Mesodermal cell (in vitro differentiated cells): ENCODE measurements at regions not wholly inside any gene's neighbourhood (a gene's known extent, or its start where the extent isn't known, plus 50 kb on each side); places are given as distances from the start of the nearest gene placed in this dataset.

ENCODE experiments used
- H3K27ac ChIP-seq: 2 replicates; pipeline ENCODE4 v1.7.0; 2013; ENCODE audit warnings: mild to moderate bottlenecking, low read depth, low read length, moderate library complexity; ENCODE audit not compliant: severe bottlenecking
- H3K36me3 ChIP-seq: 2 replicates; pipeline ENCODE4 v1.7.1; 2013; ENCODE audit warnings: mild to moderate bottlenecking, low read length, moderate library complexity; ENCODE audit not compliant: control insufficient read depth, insufficient read depth
- H3K4me1 ChIP-seq: one replicate; pipeline ENCODE4 v1.7.1; 2013; ENCODE audit warnings: mild to moderate bottlenecking, low read length; ENCODE audit not compliant: insufficient read depth, control insufficient read depth, poor library complexity, severe bottlenecking
- H3K4me3 ChIP-seq: 2 replicates; pipeline ENCODE4 v1.7.0; 2013; ENCODE audit warnings: low read length, control low read depth, mild to moderate bottlenecking; ENCODE audit not compliant: insufficient read depth, poor library complexity, severe bottlenecking; ENCODE audit errors: extremely low read depth
- H3K9me3 ChIP-seq: 2 replicates; pipeline ENCODE4 v1.7.1; 2013; ENCODE audit warnings: mild to moderate bottlenecking, low read length, moderate library complexity; ENCODE audit not compliant: control insufficient read depth
- WGBS, 2 experiments: methylation state at CpG; one replicate each; pipeline ENCODE4 v1.1.5; 2013; ENCODE audit warnings: missing lambda C conversion rate in 2 of 2; ENCODE audit not compliant: insufficient coverage in 2 of 2; 5-methylcytosine and 5-hydroxymethylcytosine counted together

- no peak overlapping the region for H3K27ac ChIP-seq
Observed at GRCh38 chr4:115648786-115649185, 535.4 kb upstream of the NDST4 start.

DNA sequence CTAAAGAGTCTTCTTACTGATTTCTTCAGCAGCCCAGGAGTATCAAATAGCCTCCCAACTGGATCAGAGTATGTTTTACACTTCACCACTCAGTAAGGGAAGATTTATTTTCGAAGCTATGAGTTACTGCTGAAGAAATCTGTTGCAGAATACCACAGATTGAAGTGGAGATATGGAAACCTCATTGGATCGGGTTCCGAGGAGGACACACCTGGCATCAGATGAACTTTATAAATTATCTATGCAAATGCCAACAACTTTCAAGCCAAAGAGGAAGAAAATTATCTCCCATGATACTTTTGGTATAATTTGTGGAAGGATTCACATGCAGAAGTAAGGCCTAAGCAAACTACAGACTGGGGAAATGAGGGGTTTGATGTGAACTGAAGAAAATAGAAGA is 515.9 kb upstream of the NDST4 start:
- WGBS, 2 experiments = 100% methylated on average over 1 of the region's 3 CpGs; no CpG with 5 or more reads in 1 of the 2 experiments
- Histone ChIP-seq H3K27ac (no peak overlapping the region), H3K4me1 (no peaks in the 10 kb centered on the region), H3K9me3 (no peaks in the 10 kb centered on the region), H3K4me3 (no peak overlapping the region), H3K36me3 (no peaks in the 10 kb centered on the region)

More at GRCh38 chr4:115648786-115649185, 535.4 kb upstream of the NDST4 start:
- Histone ChIP-seq H3K36me3 (no peaks in the 10 kb centered on the region), H3K4me1 (no peaks in the 10 kb centered on the region), H3K9me3 (no peaks in the 10 kb centered on the region), H3K4me3 (no peak overlapping the region)
- WGBS, 2 experiments = no CpG with 5 or more reads among the region's 1 CpG

- no peaks in the 10 kb centered on the region for H3K4me1 ChIP-seq
- no peaks in the 10 kb centered on the region for H3K36me3 ChIP-seq
- no peak overlapping the region for H3K4me3 ChIP-seq
- H3K9me3 ChIP-seq = no peaks in the 10 kb centered on the region
- no peak overlapping the region for H3K27ac ChIP-seq
- WGBS, 2 experiments = 80% methylated on average over 1 of the region's 2 CpGs; no CpG with 5 or more reads in 1 of the 2 experiments
Observed at GRCh38 chr4:115609631-115610030, 496.2 kb upstream of the NDST4 start.

DNA sequence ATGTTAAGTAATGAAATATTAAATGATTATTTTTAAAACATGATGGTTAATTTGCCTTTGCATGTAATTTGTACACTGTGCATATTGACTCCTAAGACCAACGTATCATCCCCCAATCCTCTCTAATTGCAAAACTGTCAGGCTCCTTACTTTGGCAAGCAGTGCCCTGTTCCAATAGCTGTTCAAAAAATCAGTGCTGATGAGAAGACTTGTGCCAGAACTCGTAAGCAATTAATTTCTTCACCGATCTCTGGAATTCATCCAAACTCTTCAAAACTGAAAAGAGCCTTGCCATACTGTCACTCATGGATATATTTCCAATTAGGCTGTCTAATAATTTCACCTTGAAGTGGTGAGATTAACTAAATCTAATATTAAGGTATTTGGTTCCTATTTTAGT is 493.9 kb upstream of the NDST4 start:
- Histone ChIP-seq H3K27ac (no peak overlapping the region), H3K36me3 (no peaks in the 10 kb centered on the region), H3K4me3 (no peak overlapping the region), H3K4me1 (no peaks in the 10 kb centered on the region), H3K9me3 (no peaks in the 10 kb centered on the region)
- 60 to 83% methylated on average over 1 of the region's 3 CpGs for WGBS, 2 experiments

GRCh38 chr4:115596265-115597001 is 483.0 kb upstream of the NDST4 start:
- Histone ChIP-seq H3K9me3 (no peaks in the 10 kb centered on the region), H3K4me3 (no peak overlapping the region)
- 92 to 97% methylated on average over 3 of the region's 3 CpGs for WGBS, 2 experiments

GRCh38 chr4:115580901-115581300 is 467.5 kb upstream of the NDST4 start:
- Histone ChIP-seq H3K4me1 (no peaks in the 10 kb centered on the region), H3K9me3 (no peaks in the 10 kb centered on the region), H3K27ac (no peak overlapping the region), H3K36me3 (no peaks in the 10 kb centered on the region), H3K4me3 (no peak overlapping the region)

More at GRCh38 chr4:115596265-115597001, 483.0 kb upstream of the NDST4 start:
- Histone ChIP-seq H3K4me1 (no peaks in the 10 kb centered on the region), H3K27ac (no peak overlapping the region), H3K36me3 (no peaks in the 10 kb centered on the region)

- Histone ChIP-seq H3K4me1 (peaks cover 3% of the 10 kb centered on the region), H3K9me3 (no peaks in the 10 kb centered on the region), H3K36me3 (no peaks in the 10 kb centered on the region), H3K27ac (no peak overlapping the region), H3K4me3 (no peak overlapping the region)
- 100% methylated on average over 1 of the region's 1 CpG; no CpG with 5 or more reads in 1 of the 2 experiments for WGBS, 2 experiments
Observed at GRCh38 chr4:115575851-115576250, 462.4 kb upstream of the NDST4 start.

DNA sequence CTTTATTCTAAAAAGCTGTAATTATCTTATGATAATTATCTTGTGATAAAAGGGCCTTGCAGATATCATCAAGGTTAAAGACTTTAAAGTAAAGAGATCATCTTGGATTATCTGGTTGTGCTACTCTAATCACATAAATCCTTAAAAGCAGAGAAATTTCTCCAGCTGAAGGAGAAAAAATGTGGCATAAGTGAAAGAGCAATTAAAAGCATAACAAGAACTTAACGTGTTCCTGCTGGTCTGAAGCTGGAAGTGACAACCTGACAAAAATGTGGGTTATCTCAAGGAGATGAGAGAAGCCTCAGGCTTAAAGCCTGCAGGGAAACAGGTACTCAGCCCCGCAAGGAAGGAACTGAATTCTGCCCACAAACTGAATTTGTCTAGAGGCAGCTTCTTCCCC is 449.1 kb upstream of the NDST4 start:
- H3K36me3 ChIP-seq = no peaks in the 10 kb centered on the region
- 39 to 49% methylated on average over 2 of the region's 2 CpGs for WGBS, 2 experiments
- no peaks in the 10 kb centered on the region for H3K4me1 ChIP-seq
- H3K4me3 ChIP-seq = no peak overlapping the region
- no peaks in the 10 kb centered on the region for H3K9me3 ChIP-seq
- no peak overlapping the region for H3K27ac ChIP-seq

GRCh38 chr4:115548123-115548522 is 434.7 kb upstream of the NDST4 start:
- Histone ChIP-seq H3K4me1 (no peaks in the 10 kb centered on the region), H3K36me3 (no peaks in the 10 kb centered on the region), H3K4me3 (no peak overlapping the region), H3K27ac (no peak overlapping the region), H3K9me3 (no peaks in the 10 kb centered on the region)
- no CpG with 5 or more reads among the region's 2 CpGs for WGBS, 2 experiments

- Histone ChIP-seq H3K36me3 (no peaks in the 10 kb centered on the region), H3K4me3 (no peak overlapping the region), H3K9me3 (no peaks in the 10 kb centered on the region), H3K27ac (no peak overlapping the region), H3K4me1 (no peaks in the 10 kb centered on the region)
- no CpG with 5 or more reads among the region's 2 CpGs for WGBS, 2 experiments
Observed at GRCh38 chr4:115537387-115537786, 424.0 kb upstream of the NDST4 start.

DNA sequence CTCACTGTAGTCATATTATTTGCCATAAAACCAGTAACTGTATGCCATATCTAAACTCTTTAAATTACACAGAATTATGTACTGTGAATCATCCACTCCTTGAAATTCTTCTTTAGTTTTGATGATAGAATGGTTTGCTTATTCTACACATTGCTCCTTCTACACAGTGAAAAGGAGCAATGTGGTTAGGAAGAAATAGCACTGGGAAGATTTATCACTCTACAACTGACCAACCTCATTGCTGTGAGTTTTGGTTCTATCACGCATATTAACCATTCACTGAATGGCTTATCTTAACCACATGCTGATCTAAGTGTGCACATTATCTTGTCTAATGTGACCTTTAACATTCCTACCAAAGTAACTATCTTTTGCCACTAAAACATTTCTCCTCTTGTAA is 415.7 kb upstream of the NDST4 start:
- no peak overlapping the region for H3K27ac ChIP-seq
- no peaks in the 10 kb centered on the region for H3K9me3 ChIP-seq
- 17 to 83% methylated on average over 1 of the region's 1 CpG for WGBS, 2 experiments

More for the DNA sequence above, 415.7 kb upstream of the NDST4 start:
- Histone ChIP-seq H3K4me3 (no peak overlapping the region), H3K4me1 (no peaks in the 10 kb centered on the region), H3K36me3 (no peaks in the 10 kb centered on the region)
